ENCODE measurements at regions not wholly inside any gene's neighbourhood (a gene's known extent, or its start where the extent isn't known, plus 50 kb on each side); places are given as distances from the start of the nearest gene placed in this dataset.
A peak's percentile ranks its signal among the peaks of the same experiment; 100 is the strongest.
"Not testable (repeated sequence)": the region's sequence is repeated elsewhere in the genome, so short reads cannot be mapped to it uniquely, and the experiment has no call there.

GRCh38 chr12:63354969-63355368 lies 204.0 kb upstream of the AVPR1A start:
- H3K36me3 ChIP-seq (ENCODE audit: insufficient read depth, insufficient read length, low read length): no peaks in the 10 kb centered on the region
- no peaks in the 10 kb centered on the region for H3K27me3 ChIP-seq (ENCODE audit: insufficient read depth, insufficient read length)
- no peak overlapping the region for H3K4me3 ChIP-seq (ENCODE audit: insufficient read length, low read depth)
- TF ChIP-seq SUZ12 (IDR thresholded peaks at IDR 0.05; ENCODE audit: extremely low read depth, insufficient read depth, insufficient read length) (no peak), ZNF274 (IDR thresholded peaks at IDR 0.05; ENCODE audit: low read depth, low read length) (no peak), YY1 (IDR thresholded peaks at IDR 0.05; ENCODE audit: insufficient read depth, insufficient read length) (no peak)
- H3K9ac ChIP-seq (ENCODE audit: insufficient read length, low read depth): no peak overlapping the region
- no peak for DNase-seq (ENCODE audit: low read depth, low spot score)
- H3K9me3 ChIP-seq (ENCODE audit: insufficient read depth, low read length): no peaks in the 10 kb centered on the region
- H3K4me1 ChIP-seq (ENCODE audit: insufficient read depth, insufficient read length): no peaks in the 10 kb centered on the region

GRCh38 chr12:63353559-63353958 lies 202.6 kb upstream of the AVPR1A start:
- TF ChIP-seq ZNF274 (IDR thresholded peaks at IDR 0.05; ENCODE audit: low read depth, low read length): no peak
- no peak for TF ChIP-seq YY1 (IDR thresholded peaks at IDR 0.05; ENCODE audit: insufficient read depth, insufficient read length)
- no peak for DNase-seq (ENCODE audit: low read depth, low spot score)
- H3K9me3 ChIP-seq (ENCODE audit: insufficient read depth, low read length): no peaks in the 10 kb centered on the region
- no peak overlapping the region for H3K4me3 ChIP-seq (ENCODE audit: insufficient read length, low read depth)
- H3K27me3 ChIP-seq (ENCODE audit: insufficient read depth, insufficient read length): no peaks in the 10 kb centered on the region
- no peaks in the 10 kb centered on the region for H3K4me1 ChIP-seq (ENCODE audit: insufficient read depth, insufficient read length)
- no peaks in the 10 kb centered on the region for H3K36me3 ChIP-seq (ENCODE audit: insufficient read depth, insufficient read length, low read length)
- no peak overlapping the region for H3K9ac ChIP-seq (ENCODE audit: insufficient read length, low read depth)

- Histone ChIP-seq H3K27me3 (ENCODE audit: insufficient read depth, insufficient read length) (no peaks in the 10 kb centered on the region), H3K36me3 (ENCODE audit: insufficient read depth, insufficient read length, low read length) (no peaks in the 10 kb centered on the region), H3K9me3 (ENCODE audit: insufficient read depth, low read length) (no peaks in the 10 kb centered on the region), H3K4me1 (ENCODE audit: insufficient read depth, insufficient read length) (no peaks in the 10 kb centered on the region), H3K9ac (ENCODE audit: insufficient read length, low read depth) (no peak overlapping the region), H3K4me3 (ENCODE audit: insufficient read length, low read depth) (no peak overlapping the region)
- no peak for DNase-seq (ENCODE audit: low read depth, low spot score)
- no peak for TF ChIP-seq YY1 (IDR thresholded peaks at IDR 0.05; ENCODE audit: insufficient read depth, insufficient read length)
- no peak for TF ChIP-seq ZNF274 (IDR thresholded peaks at IDR 0.05; ENCODE audit: low read depth, low read length)
- TF ChIP-seq SUZ12 (IDR thresholded peaks at IDR 0.05; ENCODE audit: extremely low read depth, insufficient read depth, insufficient read length): no peak
These were observed 200.4 kb upstream of the AVPR1A start for GRCh38 chr12:63351370-63351769.

- H3K4me3 ChIP-seq (ENCODE audit: insufficient read length, low read depth): no peak overlapping the region
- no peaks in the 10 kb centered on the region for H3K4me1 ChIP-seq (ENCODE audit: insufficient read depth, insufficient read length)
- H3K27me3 ChIP-seq (ENCODE audit: insufficient read depth, insufficient read length): no peaks in the 10 kb centered on the region
- H3K9ac ChIP-seq (ENCODE audit: insufficient read length, low read depth): no peak overlapping the region
- DNase-seq (ENCODE audit: low read depth, low spot score): no peak
- TF ChIP-seq SUZ12 (IDR thresholded peaks at IDR 0.05; ENCODE audit: extremely low read depth, insufficient read depth, insufficient read length) (no peak), ZNF274 (IDR thresholded peaks at IDR 0.05; ENCODE audit: low read depth, low read length) (no peak), YY1 (IDR thresholded peaks at IDR 0.05; ENCODE audit: insufficient read depth, insufficient read length) (no peak)
- no peaks in the 10 kb centered on the region for H3K9me3 ChIP-seq (ENCODE audit: insufficient read depth, low read length)
- no peaks in the 10 kb centered on the region for H3K36me3 ChIP-seq (ENCODE audit: insufficient read depth, insufficient read length, low read length)
These were observed 197.6 kb upstream of the AVPR1A start for GRCh38 chr12:63348556-63348955.

- H3K4me3 ChIP-seq (ENCODE audit: insufficient read length, low read depth); H3K4me1 ChIP-seq (ENCODE audit: insufficient read depth, insufficient read length); H3K9me3 ChIP-seq (ENCODE audit: insufficient read depth, low read length); H3K36me3 ChIP-seq (ENCODE audit: insufficient read depth, insufficient read length, low read length); H3K9ac ChIP-seq (ENCODE audit: insufficient read length, low read depth); H3K27me3 ChIP-seq (ENCODE audit: insufficient read depth, insufficient read length): not testable (repeated sequence)
- peak; percentile 75 for DNase-seq (ENCODE audit: low read depth, low spot score)
These were observed 186.2 kb upstream of the AVPR1A start for GRCh38 chr12:63337158-63337557.

- Histone ChIP-seq H3K9ac (ENCODE audit: insufficient read length, low read depth) (no peak overlapping the region), H3K27me3 (ENCODE audit: insufficient read depth, insufficient read length) (no peaks in the 10 kb centered on the region), H3K4me1 (ENCODE audit: insufficient read depth, insufficient read length) (peaks cover 6% of the 10 kb centered on the region), H3K36me3 (ENCODE audit: insufficient read depth, insufficient read length, low read length) (no peaks in the 10 kb centered on the region), H3K4me3 (ENCODE audit: insufficient read length, low read depth) (no peak overlapping the region), H3K9me3 (ENCODE audit: insufficient read depth, low read length) (no peaks in the 10 kb centered on the region; the same call in 1 of the 2 replicates)
- TF ChIP-seq ZNF274 (IDR thresholded peaks at IDR 0.05; ENCODE audit: low read depth, low read length) (no peak), SUZ12 (IDR thresholded peaks at IDR 0.05; ENCODE audit: extremely low read depth, insufficient read depth, insufficient read length) (no peak), YY1 (IDR thresholded peaks at IDR 0.05; ENCODE audit: insufficient read depth, insufficient read length) (no peak)
- DNase-seq (ENCODE audit: low read depth, low spot score): no peak
These were observed 175.3 kb upstream of the AVPR1A start for GRCh38 chr12:63326260-63326659.

GRCh38 chr12:63325757-63326156 lies 174.8 kb upstream of the AVPR1A start:
- Histone ChIP-seq H3K9me3 (ENCODE audit: insufficient read depth, low read length) (no peaks in the 10 kb centered on the region), H3K4me3 (ENCODE audit: insufficient read length, low read depth) (no peak overlapping the region), H3K27me3 (ENCODE audit: insufficient read depth, insufficient read length) (no peaks in the 10 kb centered on the region), H3K36me3 (ENCODE audit: insufficient read depth, insufficient read length, low read length) (no peaks in the 10 kb centered on the region), H3K9ac (ENCODE audit: insufficient read length, low read depth) (no peak overlapping the region), H3K4me1 (ENCODE audit: insufficient read depth, insufficient read length) (peaks cover 3% of the 10 kb centered on the region)
- DNase-seq (ENCODE audit: low read depth, low spot score): no peak
- TF ChIP-seq ZNF274 (IDR thresholded peaks at IDR 0.05; ENCODE audit: low read depth, low read length) (no peak), YY1 (IDR thresholded peaks at IDR 0.05; ENCODE audit: insufficient read depth, insufficient read length) (no peak), SUZ12 (IDR thresholded peaks at IDR 0.05; ENCODE audit: extremely low read depth, insufficient read depth, insufficient read length) (no peak)

- TF ChIP-seq ZNF274 (IDR thresholded peaks at IDR 0.05; ENCODE audit: low read depth, low read length): no peak
- no peak for TF ChIP-seq YY1 (IDR thresholded peaks at IDR 0.05; ENCODE audit: insufficient read depth, insufficient read length)
- no peak for TF ChIP-seq SUZ12 (IDR thresholded peaks at IDR 0.05; ENCODE audit: extremely low read depth, insufficient read depth, insufficient read length)
- H3K4me3 ChIP-seq (ENCODE audit: insufficient read length, low read depth): no peak overlapping the region
- no peak for DNase-seq (ENCODE audit: low read depth, low spot score)
- H3K9ac ChIP-seq (ENCODE audit: insufficient read length, low read depth): no peak overlapping the region
- H3K4me1 ChIP-seq (ENCODE audit: insufficient read depth, insufficient read length): no peaks in the 10 kb centered on the region
- H3K9me3 ChIP-seq (ENCODE audit: insufficient read depth, low read length): no peaks in the 10 kb centered on the region
- H3K36me3 ChIP-seq (ENCODE audit: insufficient read depth, insufficient read length, low read length): no peaks in the 10 kb centered on the region
- no peaks in the 10 kb centered on the region for H3K27me3 ChIP-seq (ENCODE audit: insufficient read depth, insufficient read length)
These were observed 172.9 kb upstream of the AVPR1A start for GRCh38 chr12:63323942-63324341.

Data from NT2/D1 (cell line).